ENCODE measurements at regions not wholly inside any gene's neighbourhood (a gene's known extent, or its start where the extent isn't known, plus 50 kb on each side); places are given as distances from the start of the nearest gene placed in this dataset.
"Not testable (repeated sequence)": the region's sequence is repeated elsewhere in the genome, so short reads cannot be mapped to it uniquely, and the experiment has no call there.

- not testable (repeated sequence) for DNase-seq
These were observed 203.7 kb downstream of the POM121L12 start for GRCh38 chr7:53239151-53239550.

GRCh38 chr7:53245721-53246120, 210.3 kb downstream of the POM121L12 start:
- DNase-seq, result no peak

- no peak for DNase-seq
These were observed 211.5 kb downstream of the POM121L12 start for GRCh38 chr7:53246957-53247356.

- DNase-seq, result no peak
These were observed 217.1 kb downstream of the POM121L12 start for GRCh38 chr7:53252539-53252938.

GRCh38 chr7:53272081-53272480, 236.6 kb downstream of the POM121L12 start:
- no peak for DNase-seq

GRCh38 chr7:53281312-53281711, 245.9 kb downstream of the POM121L12 start:
- no peak for DNase-seq

- DNase-seq, result no peak
These were observed 256.9 kb downstream of the POM121L12 start for GRCh38 chr7:53292341-53292740.

- DNase-seq, result no peak
These were observed 267.2 kb downstream of the POM121L12 start for GRCh38 chr7:53302496-53303246.

GRCh38 chr7:53303781-53304180, 268.3 kb downstream of the POM121L12 start:
- no peak for DNase-seq

GRCh38 chr7:53306846-53307245, 271.4 kb downstream of the POM121L12 start:
- DNase-seq, result no peak

- DNase-seq, result no peak
These were observed 275.8 kb downstream of the POM121L12 start for GRCh38 chr7:53311205-53311604.

- DNase-seq, result no peak
These were observed 280.5 kb downstream of the POM121L12 start for GRCh38 chr7:53315981-53316380.

GRCh38 chr7:53318566-53318965, 283.1 kb downstream of the POM121L12 start:
- no peak for DNase-seq

- no peak for DNase-seq
These were observed 289.6 kb downstream of the POM121L12 start for GRCh38 chr7:53325061-53325460.

GRCh38 chr7:53326634-53327033, 291.2 kb downstream of the POM121L12 start:
- DNase-seq, result no peak

GRCh38 chr7:53336105-53336668, 300.8 kb downstream of the POM121L12 start:
- no peak for DNase-seq

GRCh38 chr7:53340220-53340619, 304.8 kb downstream of the POM121L12 start:
- no peak for DNase-seq

GRCh38 chr7:53350241-53350640, 314.8 kb downstream of the POM121L12 start:
- no peak for DNase-seq

- no peak for DNase-seq
These were observed 316.2 kb downstream of the POM121L12 start for GRCh38 chr7:53351681-53352080.

GRCh38 chr7:53358269-53358668, 322.8 kb downstream of the POM121L12 start:
- DNase-seq, result no peak

GRCh38 chr7:53383131-53383530, 347.7 kb downstream of the POM121L12 start:
- DNase-seq, result no peak

GRCh38 chr7:53385239-53385638, 349.8 kb downstream of the POM121L12 start:
- DNase-seq, result not testable (repeated sequence)

- no peak for DNase-seq
These were observed 352.1 kb downstream of the POM121L12 start for GRCh38 chr7:53387515-53387914.

GRCh38 chr7:53397911-53398310, 362.5 kb downstream of the POM121L12 start:
- no peak for DNase-seq

GRCh38 chr7:53398566-53398965, 363.1 kb downstream of the POM121L12 start:
- DNase-seq, result no peak

Data from NCI-H446 treated with DMSO at 0.1 percent for 48 hours (cell line).